PC-3 (cell line): ENCODE measurements at regions not wholly inside any gene's neighbourhood (a gene's known extent, or its start where the extent isn't known, plus 50 kb on each side); places are given as distances from the start of the nearest gene placed in this dataset.

Source experiments
- CTCF ChIP-seq: fragments of 300-600 bp; sonication (generic); conservative IDR thresholded peaks from 2 replicates; pipeline ENCODE4 v1.5.1; 2017; ENCODE audit warnings: antibody characterized with exemption, low read depth, mild to moderate bottlenecking, low read length
- EZH2 ChIP-seq: fragments of 300-600 bp; sonication (generic); IDR thresholded peaks from one replicate; pipeline ENCODE4 v1.6.1; 2017; ENCODE audit warnings: antibody characterized with exemption, mild to moderate bottlenecking, low read length; ENCODE audit not compliant: unreplicated experiment
- EZH2phosphoT487 ChIP-seq: fragments of 300-600 bp; sonication (generic); IDR thresholded peaks from 2 replicates; pipeline ENCODE4 v1.6.1; 2018; ENCODE audit warnings: mild to moderate bottlenecking, antibody characterized with exemption, low read length, borderline replicate concordance

- TF ChIP-seq CTCF (no peak), EZH2 (no peak), EZH2phosphoT487 (no peak)
Observed at GRCh38 chr14:101331661-101332169, 229.6 kb upstream of the DIO3 start.
